Loucy (cell line): ENCODE measurements at regions not wholly inside any gene's neighbourhood (a gene's known extent, or its start where the extent isn't known, plus 50 kb on each side); places are given as distances from the start of the nearest gene placed in this dataset.

Source experiments
- CTCF ChIP-seq: fragments of 200-600 bp; sonication (generic); conservative IDR thresholded peaks from 2 replicates; pipeline ENCODE4 v1.5.1; 2014; ENCODE audit warnings: mild to moderate bottlenecking, antibody characterized with exemption, low read length
- EZH2phosphoT487 ChIP-seq: fragments of 200-600 bp; IDR thresholded peaks from 2 replicates; pipeline ENCODE4 v1.6.1; 2018; ENCODE audit warnings: antibody characterized with exemption, mild to moderate bottlenecking, moderate library complexity, borderline replicate concordance

- TF ChIP-seq CTCF (no peak), EZH2phosphoT487 (no peak)
Observed at GRCh38 chr6:19083801-19084200, 696.7 kb downstream of the RNF144B start.
